Osteoblast (primary cell): ENCODE measurements at regions not wholly inside any gene's neighbourhood (a gene's known extent, or its start where the extent isn't known, plus 50 kb on each side); places are given as distances from the start of the nearest gene placed in this dataset.
"Not testable (repeated sequence)": the region's sequence is repeated elsewhere in the genome, so short reads cannot be mapped to it uniquely, and the experiment has no call there.

Experiments used
- DNase-seq: peaks from one replicate; pipeline ENCODE4 v3.0.0; 2011; ENCODE audit warnings: low spot score, mixed read lengths; ENCODE audit not compliant: insufficient read length; ENCODE audit errors: missing footprints
- H2AFZ ChIP-seq: 2 replicates; pipeline ENCODE4 v1.6.0; 2011; ENCODE audit warnings: mild to moderate bottlenecking, low read length
- H3K27ac ChIP-seq: 2 replicates; pipeline ENCODE4 v1.5.1; 2011; ENCODE audit warnings: mild to moderate bottlenecking, low read depth, low read length, moderate library complexity
- H3K27me3 ChIP-seq: 2 replicates; pipeline ENCODE4 v1.6.0; 2012; ENCODE audit warnings: mild to moderate bottlenecking, control low read depth, inconsistent platforms, low read length, moderate library complexity; ENCODE audit not compliant: insufficient read depth
- H3K36me3 ChIP-seq: 2 replicates; pipeline ENCODE4 v1.5.1; 2011; ENCODE audit warnings: mild to moderate bottlenecking, low read length, control low read depth, moderate library complexity; ENCODE audit not compliant: insufficient read depth
- H3K4me1 ChIP-seq: 2 replicates; pipeline ENCODE4 v1.5.1; 2011; ENCODE audit warnings: mild to moderate bottlenecking, low read length, control low read depth, moderate library complexity; ENCODE audit not compliant: insufficient read depth
- H3K4me2 ChIP-seq: 2 replicates; pipeline ENCODE4 v1.6.0; 2011; ENCODE audit warnings: mild to moderate bottlenecking, low read length; ENCODE audit not compliant: insufficient read depth
- H3K4me3 ChIP-seq: fragments of 200-600 bp; sonication (generic); 3 replicates; pipeline ENCODE4 v1.5.1; 2012; ENCODE audit warnings: mild to moderate bottlenecking, low read length, inconsistent platforms; ENCODE audit not compliant: insufficient read depth
- H3K79me2 ChIP-seq: 2 replicates; pipeline ENCODE4 v1.6.0; 2012; ENCODE audit warnings: mild to moderate bottlenecking, low read length, control low read depth, inconsistent platforms; ENCODE audit not compliant: insufficient read depth
- H3K9me3 ChIP-seq: 2 replicates; pipeline ENCODE4 v1.5.1; 2011; ENCODE audit warnings: low read depth, low read length, control low read depth
- H4K20me1 ChIP-seq: 2 replicates; pipeline ENCODE4 v1.6.0; 2012; ENCODE audit warnings: mild to moderate bottlenecking, low read length, control low read depth; ENCODE audit not compliant: insufficient read depth
- TF ChIP-seq, protein P1 (sequence below): IDR thresholded peaks from 2 replicates; pipeline ENCODE4 v1.5.1; 2011; ENCODE audit warnings: mild to moderate bottlenecking, low read depth, low read length, moderate library complexity; ENCODE audit errors: extremely low read depth

DNA sequence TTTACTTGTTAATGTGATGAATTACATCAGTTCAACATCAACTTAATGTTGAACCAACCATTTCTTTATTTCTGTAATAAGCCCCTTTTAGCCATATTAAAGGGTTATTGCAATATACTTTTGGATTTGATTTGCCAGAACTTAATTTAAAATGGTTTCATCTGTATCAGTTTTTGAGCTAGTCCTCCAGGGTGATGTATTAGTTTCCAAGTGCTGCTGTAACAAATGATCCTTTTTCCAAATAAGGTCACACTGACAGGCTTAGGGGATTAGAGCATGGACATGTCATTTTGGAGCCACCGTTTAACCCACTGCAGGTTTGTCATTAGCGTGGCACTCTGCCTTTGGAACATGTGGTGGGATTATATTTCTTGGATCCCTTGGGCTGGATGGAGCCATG, 244.8 kb upstream of the PLPP4 start:
- H3K4me3 ChIP-seq: no peak overlapping the region
- H3K27me3 ChIP-seq: no peaks in the 10 kb centered on the region
- H3K79me2 ChIP-seq: no peaks in the 10 kb centered on the region
- H4K20me1 ChIP-seq: no peaks in the 10 kb centered on the region
- H3K4me2 ChIP-seq: no peak overlapping the region
- no peak overlapping the region for H3K27ac ChIP-seq
- DNase-seq: no peak
- TF ChIP-seq, protein P1, sequence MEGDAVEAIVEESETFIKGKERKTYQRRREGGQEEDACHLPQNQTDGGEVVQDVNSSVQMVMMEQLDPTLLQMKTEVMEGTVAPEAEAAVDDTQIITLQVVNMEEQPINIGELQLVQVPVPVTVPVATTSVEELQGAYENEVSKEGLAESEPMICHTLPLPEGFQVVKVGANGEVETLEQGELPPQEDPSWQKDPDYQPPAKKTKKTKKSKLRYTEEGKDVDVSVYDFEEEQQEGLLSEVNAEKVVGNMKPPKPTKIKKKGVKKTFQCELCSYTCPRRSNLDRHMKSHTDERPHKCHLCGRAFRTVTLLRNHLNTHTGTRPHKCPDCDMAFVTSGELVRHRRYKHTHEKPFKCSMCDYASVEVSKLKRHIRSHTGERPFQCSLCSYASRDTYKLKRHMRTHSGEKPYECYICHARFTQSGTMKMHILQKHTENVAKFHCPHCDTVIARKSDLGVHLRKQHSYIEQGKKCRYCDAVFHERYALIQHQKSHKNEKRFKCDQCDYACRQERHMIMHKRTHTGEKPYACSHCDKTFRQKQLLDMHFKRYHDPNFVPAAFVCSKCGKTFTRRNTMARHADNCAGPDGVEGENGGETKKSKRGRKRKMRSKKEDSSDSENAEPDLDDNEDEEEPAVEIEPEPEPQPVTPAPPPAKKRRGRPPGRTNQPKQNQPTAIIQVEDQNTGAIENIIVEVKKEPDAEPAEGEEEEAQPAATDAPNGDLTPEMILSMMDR: no peak
- H3K36me3 ChIP-seq: no peaks in the 10 kb centered on the region
- no peaks in the 10 kb centered on the region for H3K4me1 ChIP-seq
- no peaks in the 10 kb centered on the region for H3K9me3 ChIP-seq
- H2AFZ ChIP-seq: no peak overlapping the region

DNA sequence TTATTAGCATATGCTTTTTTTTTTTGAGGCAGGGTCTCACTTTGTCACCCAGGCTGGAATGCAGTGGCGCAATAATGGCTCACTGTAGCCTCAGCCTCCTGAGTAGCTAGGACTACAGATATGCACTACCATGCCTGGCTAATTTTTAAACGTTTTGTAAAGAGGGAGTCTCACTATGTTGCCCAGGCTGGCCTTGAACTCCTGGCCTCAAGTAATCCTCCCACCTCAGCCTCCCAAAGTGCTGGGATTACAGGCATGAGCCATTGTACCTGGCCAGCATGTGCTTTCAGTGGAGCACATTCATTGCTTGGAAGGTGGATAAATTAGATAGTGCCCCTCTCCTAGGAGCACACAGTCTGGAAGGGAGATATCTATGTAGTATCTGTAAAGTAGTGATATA, 243.7 kb upstream of the PLPP4 start:
- H2AFZ ChIP-seq, H3K4me1 ChIP-seq, H3K79me2 ChIP-seq: not testable (repeated sequence)

DNA sequence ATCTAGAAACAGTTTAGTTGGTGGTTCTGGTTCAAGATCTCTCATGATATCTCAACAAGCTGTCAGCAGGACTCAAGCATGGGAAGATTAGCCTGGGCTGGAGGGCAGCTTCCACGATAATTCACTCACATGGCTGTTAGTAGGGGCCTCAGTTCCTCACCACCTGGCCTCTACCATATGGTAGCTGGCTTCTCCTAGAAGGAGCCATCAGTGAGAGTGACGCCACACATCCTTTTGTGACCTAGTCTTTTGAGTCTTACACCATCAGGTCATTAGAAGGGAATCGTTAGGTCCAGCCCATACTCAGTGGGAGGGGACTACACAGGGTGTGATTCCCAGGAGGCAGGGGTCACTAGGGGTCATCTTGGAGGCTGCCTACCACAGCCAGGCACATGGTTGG, 239.3 kb upstream of the PLPP4 start:
- H3K4me2 ChIP-seq: no peak overlapping the region
- H2AFZ ChIP-seq: no peak overlapping the region
- no peaks in the 10 kb centered on the region for H3K36me3 ChIP-seq
- no peak for DNase-seq
- no peaks in the 10 kb centered on the region for H3K27me3 ChIP-seq
- H3K27ac ChIP-seq: no peak overlapping the region
- H3K9me3 ChIP-seq: no peaks in the 10 kb centered on the region
- no peaks in the 10 kb centered on the region for H3K4me1 ChIP-seq
- no peak overlapping the region for H3K4me3 ChIP-seq
- H4K20me1 ChIP-seq: no peaks in the 10 kb centered on the region
- TF ChIP-seq, protein P1: no peak
- no peaks in the 10 kb centered on the region for H3K79me2 ChIP-seq

More for the DNA sequence above, 243.7 kb upstream of the PLPP4 start:
- H3K27ac ChIP-seq, H3K4me3 ChIP-seq, H3K4me2 ChIP-seq, H3K36me3 ChIP-seq, H4K20me1 ChIP-seq, DNase-seq, H3K27me3 ChIP-seq, H3K9me3 ChIP-seq: not testable (repeated sequence)

DNA sequence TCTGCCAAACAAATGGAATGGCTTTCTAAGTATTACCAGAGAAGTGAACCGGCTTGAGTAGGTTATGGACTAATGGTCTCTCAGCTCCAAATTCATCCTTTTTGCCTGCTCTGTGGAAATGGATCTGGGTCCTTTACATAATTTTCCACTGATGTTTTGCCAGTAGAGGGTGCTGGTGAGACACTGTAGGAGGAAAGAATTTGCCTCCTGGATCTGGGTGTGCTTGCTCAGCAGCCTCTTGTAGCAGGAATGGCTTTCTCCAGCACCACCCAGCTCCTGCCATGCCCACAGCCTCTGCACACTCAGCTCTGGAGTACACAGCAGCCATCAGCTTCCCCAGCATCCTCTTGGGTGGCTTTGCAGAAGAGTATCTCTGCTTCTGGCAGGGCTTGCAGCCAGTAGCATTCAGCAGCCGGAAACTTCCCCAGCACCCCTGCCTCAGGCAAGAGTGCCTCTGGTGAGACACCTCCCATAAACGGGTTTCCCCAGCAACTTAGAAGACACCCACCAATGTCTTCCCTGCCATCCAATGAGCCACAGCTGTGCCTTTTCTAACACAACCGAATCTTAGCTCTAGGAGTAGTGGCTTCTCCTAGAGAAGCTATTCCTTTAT, 235.0 kb upstream of the PLPP4 start:
- H3K27me3 ChIP-seq: no peaks in the 10 kb centered on the region
- no peaks in the 10 kb centered on the region for H3K9me3 ChIP-seq
- DNase-seq: peak; percentile 73
- no peaks in the 10 kb centered on the region for H3K4me1 ChIP-seq
- no peak overlapping the region for H3K4me2 ChIP-seq
- H3K4me3 ChIP-seq: no peak overlapping the region
- no peak overlapping the region for H3K27ac ChIP-seq
- no peaks in the 10 kb centered on the region for H3K79me2 ChIP-seq
- H2AFZ ChIP-seq: no peak overlapping the region
- H3K36me3 ChIP-seq: no peaks in the 10 kb centered on the region
- H4K20me1 ChIP-seq: no peaks in the 10 kb centered on the region
- TF ChIP-seq, protein P1: peak; percentile 40
